ENCODE measurements at regions not wholly inside any gene's neighbourhood (a gene's known extent, or its start where the extent isn't known, plus 50 kb on each side); places are given as distances from the start of the nearest gene placed in this dataset.

DNA sequence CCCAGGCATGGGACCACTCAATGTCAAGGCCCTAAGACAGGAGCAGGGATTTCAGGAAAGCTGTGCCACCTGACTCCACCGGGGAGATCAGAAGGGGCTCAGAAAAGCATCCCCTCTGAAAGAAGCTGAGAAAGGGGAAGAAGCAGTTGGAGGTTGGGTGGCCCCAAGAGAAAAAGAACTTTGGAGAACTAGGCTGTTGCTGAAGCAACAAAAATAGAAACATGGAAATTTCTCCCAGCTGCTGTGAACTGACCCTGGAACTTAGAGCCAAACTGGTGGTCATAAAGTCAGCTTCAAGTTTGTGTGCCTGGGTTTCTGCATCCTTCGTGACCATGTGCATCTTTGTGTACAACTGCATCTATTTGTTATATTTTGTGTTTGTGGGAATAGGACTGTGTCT, 534.5 kb downstream of the MAFB start:
- DNase-seq (no peak), ATAC-seq (replicated peaks) (no peak)
- Mint-ChIP-seq H3K4me1 (ENCODE audit: low read depth in 2 of 2) (no peaks in the 10 kb centered on the region), H3K36me3 (ENCODE audit: insufficient read depth) (peaks cover 2% of the 10 kb centered on the region), H3K4me3 (no peak overlapping the region), H3K27ac (no peak overlapping the region), H3K9me3 (no peaks in the 10 kb centered on the region), H3K27me3 (no peaks in the 10 kb centered on the region)

DNA sequence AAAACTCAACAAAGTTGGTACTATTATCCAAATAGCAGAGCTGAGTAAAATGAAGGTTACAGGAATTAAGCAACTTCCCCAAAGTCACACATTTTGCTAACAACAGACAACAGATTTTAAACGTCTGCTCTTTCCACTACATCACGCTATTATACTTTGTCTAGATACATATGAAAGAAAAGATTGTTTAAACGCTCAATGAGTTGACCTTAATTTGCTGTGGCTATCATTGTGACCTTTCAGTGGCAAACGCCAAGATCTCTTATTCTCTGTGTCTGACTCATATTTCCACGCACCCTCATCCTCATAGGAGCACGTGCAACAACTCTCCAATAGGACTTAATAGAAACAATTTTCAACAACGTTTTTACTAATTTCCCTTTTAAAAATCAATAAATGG, 540.1 kb downstream of the MAFB start:
- ATAC-seq (replicated peaks), result no peak
- no peak for DNase-seq
- no peaks in the 10 kb centered on the region for H3K9me3 Mint-ChIP-seq
- no peak overlapping the region for H3K4me3 Mint-ChIP-seq
- H3K36me3 Mint-ChIP-seq (ENCODE audit: insufficient read depth), result no peaks in the 10 kb centered on the region
- H3K27me3 Mint-ChIP-seq, result peaks cover 8% of the 10 kb centered on the region in 2 donors
- no peaks in the 10 kb centered on the region for H3K4me1 Mint-ChIP-seq (ENCODE audit: low read depth in 2 of 2)
- H3K27ac Mint-ChIP-seq, result no peak overlapping the region

DNA sequence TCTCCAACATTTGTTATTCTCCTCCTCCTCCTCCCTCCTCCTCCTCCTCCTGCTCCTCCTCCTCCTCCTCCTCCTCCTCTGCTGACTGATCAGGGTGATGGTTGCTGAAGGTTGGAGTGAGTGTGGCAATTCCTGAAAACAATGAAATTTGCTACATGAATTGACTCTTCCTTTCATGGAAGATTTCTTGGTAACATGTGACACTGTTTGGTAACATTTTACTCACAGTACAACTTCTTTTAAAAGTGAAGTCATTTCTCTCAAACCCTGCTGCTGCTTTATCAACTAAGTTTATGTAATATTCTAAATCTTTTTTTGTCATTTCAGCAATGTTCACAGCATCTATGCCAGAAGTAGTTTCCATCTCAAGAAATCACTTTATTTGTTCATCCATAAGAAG, 543.0 kb downstream of the MAFB start:
- H3K27me3 Mint-ChIP-seq, result peaks cover 8% of the 10 kb centered on the region in 2 donors
- H3K27ac Mint-ChIP-seq, result no peak overlapping the region
- ATAC-seq (replicated peaks) (no peak), DNase-seq (no peak)
- H3K36me3 Mint-ChIP-seq (ENCODE audit: insufficient read depth), result no peaks in the 10 kb centered on the region
- H3K4me1 Mint-ChIP-seq (ENCODE audit: low read depth in 2 of 2), result no peaks in the 10 kb centered on the region
- H3K4me3 Mint-ChIP-seq, result no peak overlapping the region
- H3K9me3 Mint-ChIP-seq, result no peaks in the 10 kb centered on the region

- Mint-ChIP-seq H3K4me1 (ENCODE audit: low read depth in 2 of 2) (no peaks in the 10 kb centered on the region), H3K9me3 (no peaks in the 10 kb centered on the region), H3K27ac (no peak overlapping the region), H3K4me3 (no peak overlapping the region), H3K27me3 (peaks cover 8 to 14% of the 10 kb centered on the region in 2 donors), H3K36me3 (ENCODE audit: insufficient read depth) (no peaks in the 10 kb centered on the region)
- ATAC-seq (replicated peaks), result no peak
- no peak for DNase-seq
These were observed 544.5 kb downstream of the MAFB start for GRCh38 chr20:40144581-40144980.

GRCh38 chr20:40134176-40134575, 554.9 kb downstream of the MAFB start:
- no peaks in the 10 kb centered on the region for H3K36me3 Mint-ChIP-seq (ENCODE audit: insufficient read depth)
- DNase-seq (no peak), ATAC-seq (replicated peaks) (no peak)
- H3K4me1 Mint-ChIP-seq (ENCODE audit: low read depth in 2 of 2), result no peaks in the 10 kb centered on the region
- no peaks in the 10 kb centered on the region for H3K9me3 Mint-ChIP-seq
- H3K27ac Mint-ChIP-seq, result no peak overlapping the region
- H3K4me3 Mint-ChIP-seq, result no peak overlapping the region
- H3K27me3 Mint-ChIP-seq, result no peaks in the 10 kb centered on the region

DNA sequence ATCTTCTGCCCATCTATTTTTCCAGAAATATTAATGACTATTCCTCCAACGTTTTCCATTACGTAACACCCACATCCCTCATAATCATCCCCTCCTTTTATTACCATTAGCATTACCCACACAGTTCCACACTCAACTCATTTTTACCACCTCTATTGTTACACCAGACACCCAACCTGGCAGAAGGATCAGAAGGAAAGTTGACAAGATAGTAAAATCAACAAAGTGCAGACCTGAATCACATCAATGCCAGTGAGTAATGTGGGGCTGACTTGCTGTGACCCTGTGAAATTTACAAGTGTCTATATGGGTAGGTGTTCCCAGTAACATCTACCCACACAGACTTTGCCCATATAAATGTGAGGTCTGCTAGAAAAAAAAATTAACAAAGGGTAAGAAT, 568.2 kb downstream of the MAFB start:
- Mint-ChIP-seq H3K4me3 (no peak overlapping the region), H3K27ac (no peak overlapping the region), H3K27me3 (no peaks in the 10 kb centered on the region), H3K4me1 (ENCODE audit: low read depth in 2 of 2) (no peaks in the 10 kb centered on the region), H3K36me3 (ENCODE audit: insufficient read depth) (no peaks in the 10 kb centered on the region), H3K9me3 (peaks cover 0 to 2% of the 10 kb centered on the region in 2 donors)
- no peak for DNase-seq
- ATAC-seq (replicated peaks), result no peak

DNA sequence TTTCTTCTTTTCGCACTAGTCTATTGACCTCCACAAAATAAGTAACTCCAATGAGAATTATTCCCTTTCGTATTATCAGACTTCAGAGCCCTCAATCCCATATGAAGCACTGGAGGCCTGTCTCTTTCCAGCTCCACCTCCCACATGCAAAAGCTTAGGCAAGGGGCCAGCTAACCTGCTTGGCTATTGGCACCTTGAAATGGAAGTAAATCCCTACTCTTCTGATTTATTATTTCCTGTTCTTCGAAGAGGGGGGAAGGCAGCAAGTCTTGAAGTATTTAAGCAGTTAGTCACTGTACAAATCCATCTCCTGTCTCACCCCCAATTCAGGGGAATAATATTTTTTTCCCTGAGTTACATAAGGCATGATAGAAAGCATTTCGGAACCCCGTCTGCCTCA, 577.8 kb downstream of the MAFB start:
- Mint-ChIP-seq H3K4me3 (no peak overlapping the region), H3K27me3 (no peaks in the 10 kb centered on the region), H3K9me3 (no peaks in the 10 kb centered on the region), H3K27ac (no peak overlapping the region), H3K4me1 (ENCODE audit: low read depth in 2 of 2) (no peaks in the 10 kb centered on the region), H3K36me3 (ENCODE audit: insufficient read depth) (no peaks in the 10 kb centered on the region)
- DNase-seq (no peak), ATAC-seq (replicated peaks) (no peak)

GRCh38 chr20:40110311-40110831, 578.7 kb downstream of the MAFB start:
- H3K36me3 Mint-ChIP-seq (ENCODE audit: insufficient read depth), result no peaks in the 10 kb centered on the region
- H3K27ac Mint-ChIP-seq, result no peak overlapping the region
- no peak overlapping the region for H3K4me3 Mint-ChIP-seq
- H3K27me3 Mint-ChIP-seq, result no peaks in the 10 kb centered on the region
- H3K9me3 Mint-ChIP-seq, result no peaks in the 10 kb centered on the region
- no peak for DNase-seq
- no peak for ATAC-seq (replicated peaks)
- H3K4me1 Mint-ChIP-seq (ENCODE audit: low read depth in 2 of 2), result no peaks in the 10 kb centered on the region

- Mint-ChIP-seq H3K27ac (no peak overlapping the region), H3K27me3 (peaks cover 0 to 10% of the 10 kb centered on the region in 2 donors), H3K4me1 (ENCODE audit: low read depth in 2 of 2) (no peaks in the 10 kb centered on the region), H3K9me3 (no peaks in the 10 kb centered on the region), H3K4me3 (no peak overlapping the region), H3K36me3 (ENCODE audit: insufficient read depth) (no peaks in the 10 kb centered on the region)
- no peak for ATAC-seq (replicated peaks)
- no peak for DNase-seq
These were observed 579.9 kb downstream of the MAFB start for GRCh38 chr20:40109136-40109535.

GRCh38 chr20:40108321-40108720, 580.7 kb downstream of the MAFB start:
- Mint-ChIP-seq H3K27me3 (peaks cover 0 to 17% of the 10 kb centered on the region in 2 donors), H3K36me3 (ENCODE audit: insufficient read depth) (no peaks in the 10 kb centered on the region), H3K27ac (no peak overlapping the region), H3K4me3 (no peak overlapping the region), H3K9me3 (no peaks in the 10 kb centered on the region), H3K4me1 (ENCODE audit: low read depth in 2 of 2) (no peaks in the 10 kb centered on the region)
- no peak for ATAC-seq (replicated peaks)
- DNase-seq, result no peak

GRCh38 chr20:40104959-40105358, 584.1 kb downstream of the MAFB start:
- Mint-ChIP-seq H3K36me3 (ENCODE audit: insufficient read depth) (no peaks in the 10 kb centered on the region), H3K4me1 (ENCODE audit: low read depth in 2 of 2) (no peaks in the 10 kb centered on the region), H3K9me3 (no peaks in the 10 kb centered on the region), H3K27me3 (peaks cover 0 to 28% of the 10 kb centered on the region in 2 donors), H3K4me3 (no peak overlapping the region), H3K27ac (no peak overlapping the region)
- no peak for DNase-seq
- ATAC-seq (replicated peaks), result no peak

DNA sequence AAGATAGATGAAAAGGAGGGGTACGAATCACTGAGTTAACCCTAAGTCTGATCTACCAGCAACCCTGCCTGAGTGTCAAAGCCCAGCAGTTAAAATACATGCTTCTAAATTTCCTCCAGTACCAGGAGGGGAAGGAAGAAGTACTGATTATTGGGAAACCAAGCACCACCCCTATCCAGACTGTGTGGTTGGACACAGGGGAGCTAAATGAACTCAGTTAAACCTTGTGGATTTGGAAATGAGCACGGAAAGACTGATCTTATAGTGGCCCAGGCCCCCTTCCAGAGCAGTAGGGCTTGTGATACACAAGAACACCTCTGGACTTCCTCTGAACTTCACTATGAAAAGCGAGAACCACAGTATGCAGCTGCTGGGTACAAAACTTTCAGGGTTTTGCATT, 585.6 kb downstream of the MAFB start:
- no peaks in the 10 kb centered on the region for H3K4me1 Mint-ChIP-seq (ENCODE audit: low read depth in 2 of 2)
- H3K27ac Mint-ChIP-seq, result no peak overlapping the region
- H3K27me3 Mint-ChIP-seq, result peaks cover 0 to 35% of the 10 kb centered on the region in 2 donors
- H3K4me3 Mint-ChIP-seq, result no peak overlapping the region
- peaks cover 0 to 2% of the 10 kb centered on the region in 2 donors for H3K9me3 Mint-ChIP-seq
- DNase-seq (no peak), ATAC-seq (replicated peaks) (no peak)
- H3K36me3 Mint-ChIP-seq (ENCODE audit: insufficient read depth), result no peaks in the 10 kb centered on the region

GRCh38 chr20:40101560-40101959, 587.5 kb downstream of the MAFB start:
- peaks cover 0 to 36% of the 10 kb centered on the region in 2 donors for H3K27me3 Mint-ChIP-seq
- H3K36me3 Mint-ChIP-seq (ENCODE audit: insufficient read depth), result no peaks in the 10 kb centered on the region
- H3K4me3 Mint-ChIP-seq, result no peak overlapping the region
- DNase-seq (no peak), ATAC-seq (replicated peaks) (no peak)
- H3K4me1 Mint-ChIP-seq (ENCODE audit: low read depth in 2 of 2), result no peaks in the 10 kb centered on the region
- peaks cover 0 to 2% of the 10 kb centered on the region in 2 donors for H3K9me3 Mint-ChIP-seq
- H3K27ac Mint-ChIP-seq, result no peak overlapping the region

DNA sequence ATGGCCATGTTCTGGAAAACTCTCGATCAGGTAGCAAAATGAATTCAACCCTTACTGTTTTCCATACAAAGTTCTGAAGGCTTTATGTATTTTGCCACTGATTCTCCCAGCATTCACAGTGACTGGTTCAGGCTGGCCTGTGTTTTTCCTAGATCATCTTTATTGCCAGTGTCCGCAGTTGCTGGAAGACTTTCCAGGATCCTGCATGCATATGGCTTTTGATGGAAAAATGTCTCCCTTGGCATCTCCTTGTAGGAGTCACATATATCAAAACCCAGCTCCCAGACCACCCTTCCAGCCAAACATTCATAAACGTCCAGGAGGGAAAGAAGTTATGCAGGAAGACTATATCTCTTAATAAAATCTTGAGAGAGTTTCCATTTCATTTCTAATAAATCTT, 588.8 kb downstream of the MAFB start:
- no peak overlapping the region for H3K27ac Mint-ChIP-seq
- no peaks in the 10 kb centered on the region for H3K36me3 Mint-ChIP-seq (ENCODE audit: insufficient read depth)
- H3K4me1 Mint-ChIP-seq (ENCODE audit: low read depth in 2 of 2), result no peaks in the 10 kb centered on the region
- peaks cover 0 to 2% of the 10 kb centered on the region in 2 donors for H3K9me3 Mint-ChIP-seq
- H3K4me3 Mint-ChIP-seq, result no peak overlapping the region
- peaks cover 0 to 36% of the 10 kb centered on the region in 2 donors for H3K27me3 Mint-ChIP-seq
- no peak for DNase-seq
- no peak for ATAC-seq (replicated peaks)

DNA sequence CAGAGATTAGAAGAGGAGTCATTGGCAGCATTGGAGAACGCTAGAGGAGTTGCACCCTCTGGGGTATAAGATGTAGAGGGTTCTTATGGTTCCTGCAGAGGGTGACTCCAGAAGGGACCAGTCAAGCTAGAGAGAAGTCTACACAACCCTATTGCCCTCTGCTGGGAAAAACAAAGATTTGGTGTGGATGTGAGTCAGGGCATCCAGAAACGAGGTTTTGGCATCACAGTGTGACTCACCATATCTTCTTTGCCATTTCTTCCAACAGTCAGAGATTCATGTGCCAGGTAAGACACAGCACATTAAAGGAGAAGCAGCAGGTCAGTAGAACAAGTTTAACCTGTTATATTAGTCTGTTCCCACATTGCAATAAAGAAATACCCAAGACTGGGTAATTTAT, 598.8 kb downstream of the MAFB start:
- Mint-ChIP-seq H3K27me3 (no peaks in the 10 kb centered on the region), H3K27ac (no peak overlapping the region), H3K9me3 (peaks cover 4 to 7% of the 10 kb centered on the region in 2 donors), H3K4me3 (no peak overlapping the region), H3K4me1 (ENCODE audit: low read depth in 2 of 2) (no peaks in the 10 kb centered on the region), H3K36me3 (ENCODE audit: insufficient read depth) (no peaks in the 10 kb centered on the region)
- DNase-seq, result no peak
- no peak for ATAC-seq (replicated peaks)
